Testis (tissue), 2 donors: ENCODE measurements at regions not wholly inside any gene's neighbourhood (a gene's known extent, or its start where the extent isn't known, plus 50 kb on each side); places are given as distances from the start of the nearest gene placed in this dataset.

Source experiments
- CTCF ChIP-seq, 3 experiments: fragments of 450-650 bp in 2 of 3; fragments of 200-600 bp in 1 of 3; sonication (generic) in 1 of 3; IDR thresholded peaks; one replicate each; pipeline ENCODE4 v1.5.1; 2016 to 2019; ENCODE audit warnings: antibody characterized with exemption in 3 of 3, mild to moderate bottlenecking in 2 of 3, moderate library complexity in 1 of 3
- POLR2A ChIP-seq: fragments of 450-650 bp; IDR thresholded peaks from one replicate; pipeline ENCODE4 v1.6.1; 2017; ENCODE audit warnings: antibody characterized with exemption, mild to moderate bottlenecking, moderate library complexity

- TF ChIP-seq CTCF (IDR thresholded peaks at IDR 0.05) (no peak), POLR2A (no peak)
Measured at GRCh38 chr6:120938876-120939472, 395.3 kb downstream of the TBC1D32 start.
